ENCODE measurements at regions not wholly inside any gene's neighbourhood (a gene's known extent, or its start where the extent isn't known, plus 50 kb on each side); places are given as distances from the start of the nearest gene placed in this dataset.

- no peaks in the 10 kb centered on the region for H3K79me1 ChIP-seq (ENCODE audit: low read depth in 1 of 2, low read length in 2 of 2)
- no peaks in the 10 kb centered on the region for H3K36me3 ChIP-seq (ENCODE audit: control insufficient read depth, insufficient read depth, low read length)
- no peak overlapping the region for H2BK15ac ChIP-seq (ENCODE audit: low read depth, low read length)
- H3K27me3 ChIP-seq (ENCODE audit: control insufficient read depth, insufficient read depth, low read length), result no peaks in the 10 kb centered on the region
- ChIA-PET POLR2A (ENCODE audit: unreplicated experiment) (no interaction called here), CTCF (no interaction called here)
- H2BK120ac ChIP-seq (ENCODE audit: low read depth, low read length), result no peak overlapping the region
- dilution Hi-C loops (cut with HindIII; ENCODE audit: low sequenced_read_pairs, unreplicated experiment), result no loop called here
- H3K56ac ChIP-seq (ENCODE audit: extremely low read depth, insufficient read depth, low read length), result no peak overlapping the region
- TF ChIP-seq MXI1 (IDR thresholded peaks at IDR 0.05; ENCODE audit: borderline replicate concordance, low read depth, low read length) (no peak), RFX5 (IDR thresholded peaks at IDR 0.05; ENCODE audit: low read depth, low read length) (no peak), CHD1 (IDR thresholded peaks at IDR 0.05; ENCODE audit: low read depth, low read length) (no peak), RCOR1 (IDR thresholded peaks at IDR 0.05; ENCODE audit: insufficient replicate concordance, low read length) (no peak), MAZ (IDR thresholded peaks at IDR 0.05; ENCODE audit: borderline replicate concordance, low read depth, low read length) (no peak), MAFK (IDR thresholded peaks at IDR 0.05; ENCODE audit: low read depth, low read length) (no peak), ELK1 (IDR thresholded peaks at IDR 0.05; ENCODE audit: borderline replicate concordance, low read depth, low read length) (no peak), NFE2L2 (IDR thresholded peaks at IDR 0.05; ENCODE audit: low read depth, low read length) (no peak), BHLHE40 (IDR thresholded peaks at IDR 0.05; ENCODE audit: low read depth, low read length) (no peak), FOS (IDR thresholded peaks at IDR 0.05; ENCODE audit: low read depth, low read length) (no peak), CTCF (conservative IDR thresholded peaks at IDR 0.05; ENCODE audit: low read depth, low read length) (no peak)
- no TSS peak for BruUV-seq (replicated peaks)
- no peak overlapping the region for H3K18ac ChIP-seq (ENCODE audit: low read depth, low read length)
- H2BK20ac ChIP-seq (ENCODE audit: low read depth, low read length), result no peak overlapping the region
- H3K4me1 ChIP-seq (ENCODE audit: control insufficient read depth, insufficient read depth, low read length), result no peaks in the 10 kb centered on the region
- no peak overlapping the region for H4K8ac ChIP-seq (ENCODE audit: low read depth in 2 of 2, low read length in 2 of 2)
- DNase-seq (no peak), ATAC-seq (ENCODE audit: low read depth) (no peak)
- no peaks in the 10 kb centered on the region for H3K9me3 ChIP-seq (ENCODE audit: control insufficient read depth, insufficient read depth, low read length)
- H4K20me1 ChIP-seq (ENCODE audit: insufficient read depth, low read length), result no peaks in the 10 kb centered on the region
- H3K23ac ChIP-seq (ENCODE audit: low read depth, low read length), result no peak overlapping the region
- H3K4me2 ChIP-seq (ENCODE audit: low read depth, low read length), result no peak overlapping the region
- H3K9ac ChIP-seq (ENCODE audit: low read depth, low read length), result no peak overlapping the region
- no peak overlapping the region for H3K27ac ChIP-seq (ENCODE audit: insufficient read depth, low read length)
- H3K14ac ChIP-seq (replicated peaks; ENCODE audit: low read depth, low read length), result no peak overlapping the region
- H3K4me3 ChIP-seq (ENCODE audit: insufficient read depth, low read depth, low read length), result no peak overlapping the region
- no peak overlapping the region for H2AFZ ChIP-seq (replicated peaks; ENCODE audit: low read length, poor library complexity)
- no peaks in the 10 kb centered on the region for H3K9me1 ChIP-seq (ENCODE audit: insufficient read depth, low read length)
- H2BK5ac ChIP-seq (ENCODE audit: low read depth, low read length, poor library complexity, severe bottlenecking), result no peak overlapping the region
- H4K5ac ChIP-seq (ENCODE audit: low read depth, low read length), result no peak overlapping the region
- intact Hi-C loops (cut with micrococcal nuclease), result no loop called here
- in situ Hi-C loops (cut with MboI; ENCODE audit: low sequenced_read_pairs), result no loop called here
- H2AK9ac ChIP-seq (replicated peaks; ENCODE audit: low read depth, low read length, poor library complexity), result no peak overlapping the region
- no peak overlapping the region for H4K91ac ChIP-seq (ENCODE audit: insufficient read depth, low read depth, low read length)
- no peak overlapping the region for H3K4ac ChIP-seq (ENCODE audit: low read depth, low read length)
- H2AK5ac ChIP-seq (ENCODE audit: low read depth, low read length), result no peak overlapping the region
Measured at GRCh38 chr1:191697556-191697955, 460.7 kb upstream of the RGS18 start.

Measured in IMR-90 (cell line).